ENCODE measurements at regions not wholly inside any gene's neighbourhood (a gene's known extent, or its start where the extent isn't known, plus 50 kb on each side); places are given as distances from the start of the nearest gene placed in this dataset.

- TF ChIP-seq SMAD4 (CRISPR knock-in tag; IDR thresholded peaks at IDR 0.05) (no peak), MAX (CRISPR knock-in tag; IDR thresholded peaks at IDR 0.05) (no peak), ATF3 (CRISPR knock-in tag; conservative IDR thresholded peaks at IDR 0.05) (no peak), ATF2 (CRISPR knock-in tag; IDR thresholded peaks at IDR 0.05; ENCODE audit: borderline replicate concordance, low read depth) (no peak), ATF1 (CRISPR knock-in tag; IDR thresholded peaks at IDR 0.05) (no peak), CTCF (IDR thresholded peaks at IDR 0.05) (no peak), NFYB (CRISPR knock-in tag; conservative IDR thresholded peaks at IDR 0.05; ENCODE audit: low read depth) (no peak), HMGXB4 (CRISPR knock-in tag; IDR thresholded peaks at IDR 0.05) (no peak), CREB1 (CRISPR knock-in tag; IDR thresholded peaks at IDR 0.05) (no peak), ZNF532 (CRISPR knock-in tag; IDR thresholded peaks at IDR 0.05; ENCODE audit: borderline replicate concordance) (no peak)
Measured at GRCh38 chr4:69025999-69026387, 70.3 kb upstream of the UGT2B7 start.
